CD14-positive monocyte (primary cell): ENCODE measurements at regions not wholly inside any gene's neighbourhood (a gene's known extent, or its start where the extent isn't known, plus 50 kb on each side); places are given as distances from the start of the nearest gene placed in this dataset.

Experiments used
- DNase-seq, 3 donors: peaks; one replicate each; pipeline ENCODE4 v3.0.0-alpha.2; 2011 to 2022
- H2AFZ ChIP-seq: 2 replicates; pipeline ENCODE4 v1.6.0; 2012; ENCODE audit warnings: mild to moderate bottlenecking, low read depth, low read length, inconsistent platforms; ENCODE audit not compliant: insufficient read depth, poor library complexity, severe bottlenecking
- H3K27ac ChIP-seq, 2 donors: 1 replicate in 1 of 2; 2 replicates in 1 of 2; pipeline ENCODE4 v1.5.1; 2012 to 2013; ENCODE audit warnings: low read length in 2 of 2, control low read depth in 1 of 2, inconsistent platforms in 1 of 2, low read depth in 1 of 2, mild to moderate bottlenecking in 1 of 2
- H3K27me3 ChIP-seq, 2 donors: one replicate each; pipeline versions ENCODE4 v1.6.0 to v1.6.1; 2011 to 2013; ENCODE audit warnings: low read length in 2 of 2; ENCODE audit not compliant: control insufficient read depth in 2 of 2, insufficient read depth in 2 of 2
- H3K36me3 ChIP-seq, 2 donors: replicated peaks in 1 of 2; 1 replicate in 1 of 2; 2 replicates in 1 of 2; pipeline versions ENCODE4 v1.5.1 to v1.6.1; 2012 to 2013; ENCODE audit warnings: low read length in 2 of 2, control low read depth in 1 of 2, inconsistent platforms in 1 of 2, mild to moderate bottlenecking in 1 of 2; ENCODE audit not compliant: insufficient read depth in 2 of 2, control insufficient read depth in 1 of 2
- H3K4me1 ChIP-seq, 2 donors: 1 replicate in 1 of 2; 2 replicates in 1 of 2; pipeline versions ENCODE4 v1.5.1 to v1.6.1; 2012 to 2013; ENCODE audit warnings: low read length in 2 of 2, control low read depth in 1 of 2, inconsistent platforms in 1 of 2, mild to moderate bottlenecking in 1 of 2, moderate library complexity in 1 of 2; ENCODE audit not compliant: insufficient read depth in 2 of 2, control insufficient read depth in 1 of 2
- H3K4me2 ChIP-seq: replicated peaks from 2 replicates; pipeline ENCODE3; 2012; ENCODE audit warnings: low read length, moderate library complexity, mild to moderate bottlenecking; ENCODE audit not compliant: poor library complexity, severe bottlenecking; ENCODE audit errors: extremely low read depth
- H3K4me3 ChIP-seq, 3 experiments: fragments of 200-600 bp in 1 of 3; sonication (generic) in 1 of 3; replicated peaks in 1 of 3; 1 replicate in 2 of 3; 2 replicates in 1 of 3; pipeline ENCODE4 v1.5.1; 2011 to 2013; ENCODE audit warnings: low read length in 3 of 3, mild to moderate bottlenecking in 3 of 3, control low read depth in 2 of 3, low read depth in 2 of 3, inconsistent platforms in 1 of 3, moderate library complexity in 1 of 3
- H3K79me2 ChIP-seq: 2 replicates; pipeline ENCODE4 v1.6.0; 2012; ENCODE audit warnings: mild to moderate bottlenecking, control low read depth, inconsistent platforms, low read length, moderate library complexity; ENCODE audit not compliant: insufficient read depth
- H3K9ac ChIP-seq: 2 replicates; pipeline ENCODE4 v1.6.0; 2017; ENCODE audit warnings: low read length, mild to moderate bottlenecking; ENCODE audit not compliant: insufficient read depth, poor library complexity, severe bottlenecking
- H3K9me3 ChIP-seq, 2 donors: replicated peaks in 1 of 2; 1 replicate in 1 of 2; 2 replicates in 1 of 2; pipeline versions ENCODE4 v1.5.1 to v1.6.1; 2012 to 2013; ENCODE audit warnings: low read length in 2 of 2, control low read depth in 1 of 2; ENCODE audit not compliant: control insufficient read depth in 1 of 2, insufficient read depth in 1 of 2
- H4K20me1 ChIP-seq: 2 replicates; pipeline ENCODE4 v1.6.0; 2012; ENCODE audit warnings: mild to moderate bottlenecking, low read length, control low read depth, moderate library complexity; ENCODE audit not compliant: insufficient read depth
- H3K27ac Mint-ChIP-seq, 7 donors: one replicate each; pipeline ENCODE4 v1.8.0; 2020; ENCODE audit warnings: mild to moderate bottlenecking in 7 of 7, mixed read lengths in 7 of 7, moderate library complexity in 6 of 7, inconsistent platforms in 2 of 7
- H3K27me3 Mint-ChIP-seq, 3 donors: one replicate each; pipeline ENCODE4 v1.8.0; 2021 to 2022; ENCODE audit warnings: low read depth in 3 of 3, mild to moderate bottlenecking in 3 of 3, mixed read lengths in 3 of 3, moderate library complexity in 3 of 3, inconsistent platforms in 1 of 3
- H3K36me3 Mint-ChIP-seq, 2 donors: one replicate each; pipeline ENCODE4 v1.8.0; 2020; ENCODE audit warnings: mixed read lengths in 2 of 2, inconsistent platforms in 1 of 2, mild to moderate bottlenecking in 1 of 2
- H3K4me1 Mint-ChIP-seq: one replicate; pipeline ENCODE4 v1.8.0; 2020; ENCODE audit warnings: mild to moderate bottlenecking, mixed read lengths
- H3K4me3 Mint-ChIP-seq, 2 donors: one replicate each; pipeline ENCODE4 v1.8.0; 2020; ENCODE audit warnings: mild to moderate bottlenecking in 2 of 2, mixed read lengths in 2 of 2, moderate library complexity in 1 of 2
- H3K9me3 Mint-ChIP-seq, 7 donors: one replicate each; pipeline ENCODE4 v1.8.0; 2020 to 2022; ENCODE audit warnings: mixed read lengths in 7 of 7, mild to moderate bottlenecking in 6 of 7, moderate library complexity in 6 of 7, inconsistent platforms in 2 of 7
- WGBS: methylation state at CpG from one replicate; pipeline ENCODE4 v1.1.5; 2013; ENCODE audit warnings: missing lambda C conversion rate; ENCODE audit not compliant: insufficient coverage; 5-methylcytosine and 5-hydroxymethylcytosine counted together
- intact Hi-C, 2 donors: fragments of 100-400 bp; cut with micrococcal nuclease; formaldehyde crosslinking; loops; one replicate each; pipeline versions ENCODE4 v1.15.0 to v1.15.1; 2023
- TF ChIP-seq, protein P1 (sequence below): fragments of 200-600 bp; IDR thresholded peaks from one replicate; pipeline ENCODE4 v1.8.0; 2022; ENCODE audit warnings: antibody characterized with exemption, mild to moderate bottlenecking

DNA sequence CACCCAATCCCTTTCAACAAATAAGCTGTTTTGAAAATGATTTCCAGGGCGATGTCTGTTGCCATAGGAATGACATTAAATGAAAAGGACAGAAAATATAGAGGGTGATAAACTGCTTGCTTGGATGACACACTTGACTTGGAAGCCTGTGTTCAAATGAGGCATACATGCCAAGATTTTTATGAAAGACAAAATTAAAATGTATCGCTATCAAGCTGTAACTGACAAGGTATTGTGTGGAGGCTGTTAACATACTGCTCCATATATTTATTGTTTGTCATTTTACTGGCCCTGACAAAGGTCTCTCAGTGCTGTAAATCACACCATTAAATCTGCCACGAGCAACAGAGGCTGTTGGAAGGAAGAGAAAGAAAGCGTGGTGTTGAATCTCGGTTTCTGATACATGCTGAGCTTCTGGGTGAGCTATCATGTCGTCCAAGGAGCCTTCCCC is 456.2 kb upstream of the SALL1 start:
- Histone ChIP-seq H2AFZ (no peak overlapping the region), H3K27me3 (no peaks in the 10 kb centered on the region), H3K79me2 (no peaks in the 10 kb centered on the region), H4K20me1 (no peaks in the 10 kb centered on the region), H3K9ac (no peak overlapping the region), H3K36me3 (no peaks in the 10 kb centered on the region), H3K27ac (no peak overlapping the region), H3K4me1 (no peaks in the 10 kb centered on the region), H3K9me3 (peaks cover 7 to 12% of the 10 kb centered on the region in 2 donors), H3K4me3 (no peak overlapping the region), H3K4me2 (no peak overlapping the region)
- DNase-seq = no peak
- no peaks in the 10 kb centered on the region for H3K36me3 Mint-ChIP-seq
- H3K9me3 Mint-ChIP-seq = peaks cover 0 to 15% (median 4%) of the 10 kb centered on the region in 7 donors
- no peak overlapping the region for H3K4me3 Mint-ChIP-seq
- TF ChIP-seq, protein P1, sequence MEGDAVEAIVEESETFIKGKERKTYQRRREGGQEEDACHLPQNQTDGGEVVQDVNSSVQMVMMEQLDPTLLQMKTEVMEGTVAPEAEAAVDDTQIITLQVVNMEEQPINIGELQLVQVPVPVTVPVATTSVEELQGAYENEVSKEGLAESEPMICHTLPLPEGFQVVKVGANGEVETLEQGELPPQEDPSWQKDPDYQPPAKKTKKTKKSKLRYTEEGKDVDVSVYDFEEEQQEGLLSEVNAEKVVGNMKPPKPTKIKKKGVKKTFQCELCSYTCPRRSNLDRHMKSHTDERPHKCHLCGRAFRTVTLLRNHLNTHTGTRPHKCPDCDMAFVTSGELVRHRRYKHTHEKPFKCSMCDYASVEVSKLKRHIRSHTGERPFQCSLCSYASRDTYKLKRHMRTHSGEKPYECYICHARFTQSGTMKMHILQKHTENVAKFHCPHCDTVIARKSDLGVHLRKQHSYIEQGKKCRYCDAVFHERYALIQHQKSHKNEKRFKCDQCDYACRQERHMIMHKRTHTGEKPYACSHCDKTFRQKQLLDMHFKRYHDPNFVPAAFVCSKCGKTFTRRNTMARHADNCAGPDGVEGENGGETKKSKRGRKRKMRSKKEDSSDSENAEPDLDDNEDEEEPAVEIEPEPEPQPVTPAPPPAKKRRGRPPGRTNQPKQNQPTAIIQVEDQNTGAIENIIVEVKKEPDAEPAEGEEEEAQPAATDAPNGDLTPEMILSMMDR = no peak
- intact Hi-C loops = no loop called here
- no peak overlapping the region for H3K27ac Mint-ChIP-seq
- 50% methylated on average over 2 of the region's 6 CpGs for WGBS
- no peaks in the 10 kb centered on the region for H3K27me3 Mint-ChIP-seq
- no peaks in the 10 kb centered on the region for H3K4me1 Mint-ChIP-seq

DNA sequence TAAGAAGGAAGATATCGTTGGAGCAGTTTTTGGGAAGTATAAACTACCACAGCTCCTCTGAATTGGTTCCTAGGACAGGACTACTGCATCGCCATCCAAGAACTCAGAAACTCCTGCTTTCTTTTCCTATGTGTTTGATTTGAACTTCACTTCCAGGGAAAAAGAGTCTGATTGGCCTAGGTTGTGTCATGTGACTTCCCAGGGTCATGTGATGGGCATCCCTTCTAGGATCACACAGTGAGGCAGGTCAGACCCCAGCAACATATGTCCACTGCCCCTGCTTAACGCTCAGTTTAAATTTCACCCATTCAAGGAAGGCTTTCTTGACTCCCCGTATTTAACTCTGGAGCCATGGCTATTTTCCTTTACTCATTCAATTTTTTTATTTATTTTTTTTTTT is 445.2 kb upstream of the SALL1 start:
- H3K9me3 Mint-ChIP-seq = peaks cover 0 to 16% (median 6%) of the 10 kb centered on the region in 7 donors
- no peak for DNase-seq
- H3K27ac Mint-ChIP-seq = no peak overlapping the region
- H2AFZ ChIP-seq = no peak overlapping the region
- H3K27me3 Mint-ChIP-seq = peaks cover 0 to 1% (median 0%) of the 10 kb centered on the region in 3 donors
- H3K4me1 ChIP-seq = no peaks in the 10 kb centered on the region
- no peaks in the 10 kb centered on the region for H3K27me3 ChIP-seq
- WGBS = no CpG with 5 or more reads among the region's 4 CpGs
- intact Hi-C loops = no loop called here
- H4K20me1 ChIP-seq = no peaks in the 10 kb centered on the region
- H3K4me1 Mint-ChIP-seq = no peaks in the 10 kb centered on the region
- no peak overlapping the region for H3K27ac ChIP-seq
- no peaks in the 10 kb centered on the region for H3K79me2 ChIP-seq
- H3K4me3 Mint-ChIP-seq = no peak overlapping the region
- H3K4me3 ChIP-seq = no peak overlapping the region
- TF ChIP-seq, protein P1 = no peak
- H3K36me3 ChIP-seq = no peaks in the 10 kb centered on the region
- no peak overlapping the region for H3K9ac ChIP-seq
- peaks cover 5 to 7% of the 10 kb centered on the region in 2 donors for H3K9me3 ChIP-seq
- H3K36me3 Mint-ChIP-seq = peaks cover 0 to 2% of the 10 kb centered on the region in 2 donors
- H3K4me2 ChIP-seq = no peak overlapping the region
